ENCODE measurements at regions not wholly inside any gene's neighbourhood (a gene's known extent, or its start where the extent isn't known, plus 50 kb on each side); places are given as distances from the start of the nearest gene placed in this dataset.

DNA sequence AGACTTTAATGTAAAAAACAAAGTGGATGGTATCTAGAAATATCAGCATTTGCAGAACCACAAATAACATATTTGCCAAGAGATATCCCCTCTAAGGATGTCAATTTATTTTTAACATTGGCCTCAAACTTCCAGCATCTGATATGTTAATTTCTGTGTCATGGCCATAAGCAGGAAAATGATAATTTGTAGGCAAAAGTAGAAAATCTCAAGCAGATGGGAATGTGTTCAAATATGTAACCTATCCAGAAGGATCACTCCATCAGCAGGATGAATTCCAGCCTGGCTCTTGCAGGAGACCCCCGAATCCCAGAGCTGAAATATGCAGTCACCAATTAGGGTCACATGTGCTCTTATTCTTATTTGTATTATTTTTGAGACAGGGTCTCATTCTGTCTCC lies 55.4 kb upstream of the PRKX start:
- H3K4me1 Mint-ChIP-seq (ENCODE audit: low read depth): peaks cover 6% of the 10 kb centered on the region
- no peak overlapping the region for H3K27ac Mint-ChIP-seq
- H3K4me3 Mint-ChIP-seq: no peak overlapping the region
- no peaks in the 10 kb centered on the region for H3K9me3 Mint-ChIP-seq
- no peaks in the 10 kb centered on the region for H3K36me3 Mint-ChIP-seq (ENCODE audit: low read depth)
- intact Hi-C loops (cut with micrococcal nuclease): no loop called here
- H3K27me3 Mint-ChIP-seq: peaks cover 4% of the 10 kb centered on the region
